ENCODE measurements at regions not wholly inside any gene's neighbourhood (a gene's known extent, or its start where the extent isn't known, plus 50 kb on each side); places are given as distances from the start of the nearest gene placed in this dataset.

- intact Hi-C loops (cut with DNase I): no loop called here
- no peaks in the 10 kb centered on the region for H3K4me1 ChIP-seq
- TF ChIP-seq CTCF (IDR thresholded peaks at IDR 0.05): no peak
- no peaks in the 10 kb centered on the region for H3K9me3 ChIP-seq
- H3K27me3 ChIP-seq: no peaks in the 10 kb centered on the region
- no peak overlapping the region for H3K27ac ChIP-seq
- no peak overlapping the region for H3K4me3 ChIP-seq
- DNase-seq (ENCODE audit: low spot score in 2 of 2): no peak
- H3K36me3 ChIP-seq: no peaks in the 10 kb centered on the region
These were observed 206.5 kb downstream of the SOX11 start for GRCh38 chr2:5898667-5899066.

GRCh38 chr2:5905661-5906060 is 213.5 kb downstream of the SOX11 start:
- no peak overlapping the region for H3K27ac ChIP-seq
- H3K36me3 ChIP-seq: no peaks in the 10 kb centered on the region
- intact Hi-C loops (cut with DNase I): no loop called here
- no peaks in the 10 kb centered on the region for H3K4me1 ChIP-seq
- H3K9me3 ChIP-seq: no peaks in the 10 kb centered on the region
- H3K4me3 ChIP-seq: no peak overlapping the region
- no peak for TF ChIP-seq CTCF (IDR thresholded peaks at IDR 0.05)
- no peak for DNase-seq (ENCODE audit: low spot score in 2 of 2)
- no peaks in the 10 kb centered on the region for H3K27me3 ChIP-seq

GRCh38 chr2:5908071-5908470 is 215.9 kb downstream of the SOX11 start:
- Histone ChIP-seq H3K36me3 (no peaks in the 10 kb centered on the region), H3K27ac (no peak overlapping the region), H3K9me3 (no peaks in the 10 kb centered on the region), H3K4me1 (no peaks in the 10 kb centered on the region), H3K27me3 (no peaks in the 10 kb centered on the region), H3K4me3 (no peak overlapping the region)
- intact Hi-C loops (cut with DNase I): no loop called here
- no peak for DNase-seq (ENCODE audit: low spot score in 2 of 2)
- TF ChIP-seq CTCF (IDR thresholded peaks at IDR 0.05): no peak

- no peak overlapping the region for H3K27ac ChIP-seq
- H3K4me1 ChIP-seq: no peaks in the 10 kb centered on the region
- no peak overlapping the region for H3K4me3 ChIP-seq
- DNase-seq (ENCODE audit: low spot score in 2 of 2): no peak
- H3K9me3 ChIP-seq: no peaks in the 10 kb centered on the region
- no peaks in the 10 kb centered on the region for H3K27me3 ChIP-seq
- no peak for TF ChIP-seq CTCF (IDR thresholded peaks at IDR 0.05)
- H3K36me3 ChIP-seq: no peaks in the 10 kb centered on the region
- intact Hi-C loops (cut with DNase I): no loop called here
These were observed 219.5 kb downstream of the SOX11 start for GRCh38 chr2:5911718-5912117.

GRCh38 chr2:5913711-5914395 is 221.7 kb downstream of the SOX11 start:
- DNase-seq (ENCODE audit: low spot score in 2 of 2): no peak
- no peak for TF ChIP-seq CTCF (IDR thresholded peaks at IDR 0.05)
- intact Hi-C loops (cut with DNase I): no loop called here

More at GRCh38 chr2:5913711-5914395, 221.7 kb downstream of the SOX11 start:
- Histone ChIP-seq H3K27me3 (no peaks in the 10 kb centered on the region), H3K4me1 (no peaks in the 10 kb centered on the region), H3K36me3 (no peaks in the 10 kb centered on the region), H3K4me3 (no peak overlapping the region), H3K27ac (no peak overlapping the region), H3K9me3 (no peaks in the 10 kb centered on the region)
